ENCODE measurements at regions not wholly inside any gene's neighbourhood (a gene's known extent, or its start where the extent isn't known, plus 50 kb on each side); places are given as distances from the start of the nearest gene placed in this dataset.
A peak's percentile ranks its signal among the peaks of the same experiment; 100 is the strongest.

DNA sequence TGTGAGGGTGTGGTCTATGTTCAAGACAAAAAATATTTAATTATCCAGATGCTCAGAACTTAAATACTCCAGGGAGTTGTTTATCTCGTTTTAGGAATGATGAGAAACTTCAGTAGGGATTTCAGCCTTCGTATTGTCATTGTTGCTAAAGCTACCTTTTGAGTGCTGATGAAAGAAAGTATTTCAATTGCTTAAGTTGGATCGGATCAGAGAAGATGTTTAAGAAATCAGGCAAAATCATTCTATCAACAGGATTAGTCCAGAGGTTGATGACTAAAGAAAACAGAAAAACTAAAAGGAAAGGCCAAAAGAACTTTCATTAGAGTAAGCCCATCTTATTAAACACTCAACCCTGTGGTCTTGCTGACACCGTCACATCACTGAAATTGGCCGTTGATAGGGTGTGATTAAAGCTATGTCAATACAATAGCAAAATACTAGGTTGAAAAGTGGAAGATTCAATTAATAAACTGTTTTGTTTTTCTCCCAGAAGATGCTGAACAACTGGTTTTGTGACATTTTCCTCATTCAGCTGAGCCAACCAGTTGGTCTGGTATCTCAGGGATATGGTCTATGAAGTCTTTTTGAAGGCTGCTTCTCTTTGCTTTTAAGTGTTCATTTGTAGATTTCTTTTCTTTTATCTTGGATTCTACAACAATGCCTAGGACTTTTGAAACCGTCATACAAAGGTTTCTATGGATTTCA is 551.7 kb downstream of the SLC4A3 start:
- no peaks in the 10 kb centered on the region for H3K36me3 ChIP-seq (ENCODE audit: control insufficient read depth, insufficient read depth, low read length)
- H3K9me3 ChIP-seq (replicated peaks; ENCODE audit: control insufficient read depth, low read depth, low read length) = no peaks in the 10 kb centered on the region
- no peak for DNase-seq
- H3K27ac ChIP-seq (ENCODE audit: low read length) = no peak overlapping the region
- H3K27me3 ChIP-seq (ENCODE audit: control insufficient read depth, insufficient read depth, low read length) = no peaks in the 10 kb centered on the region
- H3K4me1 ChIP-seq (ENCODE audit: control insufficient read depth, insufficient read depth, low read length) = no peaks in the 10 kb centered on the region
- H3K4me3 ChIP-seq (ENCODE audit: low read length) = no peak overlapping the region
- no CpG with 5 or more reads among the region's 6 CpGs for WGBS (ENCODE audit: insufficient coverage)

DNA sequence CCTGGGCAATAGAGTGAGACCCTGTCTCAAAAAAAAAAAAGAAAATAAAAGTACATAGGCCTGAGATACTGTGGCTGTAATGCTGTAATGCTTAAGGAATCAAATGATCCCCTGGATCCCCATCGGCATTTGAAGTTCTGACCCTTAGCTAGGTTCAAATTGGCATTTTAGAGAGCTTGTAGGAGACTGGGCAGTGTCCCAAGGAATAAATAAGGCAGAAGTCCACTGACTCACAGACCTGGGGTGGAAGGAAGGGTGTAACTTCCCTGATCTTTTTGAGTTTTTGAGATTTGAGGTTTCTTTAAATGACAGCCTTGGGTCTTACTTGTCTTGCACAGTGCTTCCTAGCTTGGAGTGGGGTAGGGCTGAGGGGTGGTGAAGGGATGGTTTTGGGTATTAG is 553.7 kb downstream of the SLC4A3 start:
- H3K27me3 ChIP-seq (ENCODE audit: control insufficient read depth, insufficient read depth, low read length) = no peaks in the 10 kb centered on the region
- no peak overlapping the region for H3K4me3 ChIP-seq (ENCODE audit: low read length)
- H3K27ac ChIP-seq (ENCODE audit: low read length) = no peak overlapping the region
- H3K4me1 ChIP-seq (ENCODE audit: control insufficient read depth, insufficient read depth, low read length) = no peaks in the 10 kb centered on the region
- H3K9me3 ChIP-seq (replicated peaks; ENCODE audit: control insufficient read depth, low read depth, low read length) = no peaks in the 10 kb centered on the region
- no peak for DNase-seq
- no peaks in the 10 kb centered on the region for H3K36me3 ChIP-seq (ENCODE audit: control insufficient read depth, insufficient read depth, low read length)
- WGBS (ENCODE audit: insufficient coverage) = 100% methylated on average over 1 of the region's 1 CpG

- Histone ChIP-seq H3K27ac (ENCODE audit: low read length) (no peak overlapping the region), H3K4me1 (ENCODE audit: control insufficient read depth, insufficient read depth, low read length) (no peaks in the 10 kb centered on the region), H3K9me3 (replicated peaks; ENCODE audit: control insufficient read depth, low read depth, low read length) (no peaks in the 10 kb centered on the region), H3K36me3 (ENCODE audit: control insufficient read depth, insufficient read depth, low read length) (no peaks in the 10 kb centered on the region), H3K27me3 (ENCODE audit: control insufficient read depth, insufficient read depth, low read length) (no peaks in the 10 kb centered on the region), H3K4me3 (ENCODE audit: low read length) (no peak overlapping the region)
- 25% methylated on average over 1 of the region's 3 CpGs for WGBS (ENCODE audit: insufficient coverage)
- no peak for DNase-seq
Measured at GRCh38 chr2:220182790-220183189, 555.4 kb downstream of the SLC4A3 start.

DNA sequence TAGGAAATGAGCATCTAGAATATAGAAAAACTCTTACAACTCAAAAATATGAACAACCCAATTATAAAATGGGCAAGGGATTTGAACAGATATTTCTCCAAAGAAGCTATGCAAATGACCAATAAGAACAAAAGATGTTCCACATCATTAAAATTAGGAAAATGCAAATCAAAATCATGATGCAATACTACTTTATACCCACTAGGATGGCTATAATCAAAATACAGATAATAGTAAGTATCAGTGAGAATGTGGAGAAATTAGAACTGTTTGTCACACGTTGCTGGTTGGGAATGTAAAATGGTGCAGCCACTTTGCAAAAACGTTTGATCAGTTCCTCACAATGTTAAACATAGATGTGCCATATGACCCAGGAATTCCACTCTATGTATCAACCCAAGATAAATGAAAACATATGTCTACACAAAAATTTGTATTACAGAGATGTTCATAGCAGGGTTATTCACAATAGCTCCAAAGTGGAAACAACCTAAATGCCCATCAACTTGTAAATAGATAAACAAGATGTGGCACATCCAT is 558.4 kb downstream of the SLC4A3 start:
- H3K9me3 ChIP-seq (replicated peaks; ENCODE audit: control insufficient read depth, low read depth, low read length) = no peaks in the 10 kb centered on the region
- WGBS (ENCODE audit: insufficient coverage) = no CpG with 5 or more reads among the region's 2 CpGs
- H3K27me3 ChIP-seq (ENCODE audit: control insufficient read depth, insufficient read depth, low read length) = no peaks in the 10 kb centered on the region
- DNase-seq = no peak
- H3K4me1 ChIP-seq (ENCODE audit: control insufficient read depth, insufficient read depth, low read length) = no peaks in the 10 kb centered on the region
- H3K27ac ChIP-seq (ENCODE audit: low read length) = no peak overlapping the region
- H3K36me3 ChIP-seq (ENCODE audit: control insufficient read depth, insufficient read depth, low read length) = no peaks in the 10 kb centered on the region
- no peak overlapping the region for H3K4me3 ChIP-seq (ENCODE audit: low read length)

- no peak for DNase-seq
- Histone ChIP-seq H3K27ac (ENCODE audit: low read length) (no peak overlapping the region), H3K9me3 (replicated peaks; ENCODE audit: control insufficient read depth, low read depth, low read length) (peaks cover 9% of the 10 kb centered on the region), H3K27me3 (ENCODE audit: control insufficient read depth, insufficient read depth, low read length) (no peaks in the 10 kb centered on the region), H3K4me1 (ENCODE audit: control insufficient read depth, insufficient read depth, low read length) (no peaks in the 10 kb centered on the region), H3K36me3 (ENCODE audit: control insufficient read depth, insufficient read depth, low read length) (no peaks in the 10 kb centered on the region), H3K4me3 (ENCODE audit: low read length) (no peak overlapping the region)
- 78% methylated on average over 2 of the region's 2 CpGs for WGBS (ENCODE audit: insufficient coverage)
Measured at GRCh38 chr2:220188031-220188430, 560.6 kb downstream of the SLC4A3 start.

DNA sequence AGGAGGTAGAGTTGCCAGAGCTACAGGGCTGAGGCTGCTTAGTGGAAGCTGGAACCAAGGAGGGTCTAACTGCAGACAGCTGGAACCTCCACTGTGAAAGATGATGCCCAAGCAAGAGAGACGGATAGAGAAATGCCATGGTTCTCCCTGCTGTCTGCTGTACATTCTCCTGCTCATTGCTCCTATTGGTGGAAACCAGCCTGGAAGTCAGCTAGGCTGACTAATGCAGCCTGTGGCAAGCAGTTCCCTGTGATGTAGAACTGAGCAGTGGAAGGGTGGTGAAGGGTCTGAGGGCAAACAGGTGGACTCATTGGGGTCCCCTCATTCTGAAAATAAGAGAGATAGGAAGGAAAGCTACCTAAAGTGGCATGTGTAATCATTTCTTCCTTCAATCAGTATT is 563.6 kb downstream of the SLC4A3 start:
- H3K4me3 ChIP-seq (ENCODE audit: low read length) = no peak overlapping the region
- 0% methylated on average over 1 of the region's 1 CpG for WGBS (ENCODE audit: insufficient coverage)

GRCh38 chr2:220191737-220192136 is 564.3 kb downstream of the SLC4A3 start:
- Histone ChIP-seq H3K4me1 (ENCODE audit: control insufficient read depth, insufficient read depth, low read length) (no peaks in the 10 kb centered on the region), H3K27ac (ENCODE audit: low read length) (no peak overlapping the region), H3K36me3 (ENCODE audit: control insufficient read depth, insufficient read depth, low read length) (no peaks in the 10 kb centered on the region), H3K9me3 (replicated peaks; ENCODE audit: control insufficient read depth, low read depth, low read length) (peaks cover 9% of the 10 kb centered on the region), H3K4me3 (ENCODE audit: low read length) (no peak overlapping the region), H3K27me3 (ENCODE audit: control insufficient read depth, insufficient read depth, low read length) (no peaks in the 10 kb centered on the region)
- no peak for DNase-seq
- WGBS (ENCODE audit: insufficient coverage) = 90% methylated on average over 5 of the region's 5 CpGs

More for the DNA sequence above, 563.6 kb downstream of the SLC4A3 start:
- DNase-seq = no peak
- no peaks in the 10 kb centered on the region for H3K4me1 ChIP-seq (ENCODE audit: control insufficient read depth, insufficient read depth, low read length)
- H3K36me3 ChIP-seq (ENCODE audit: control insufficient read depth, insufficient read depth, low read length) = no peaks in the 10 kb centered on the region
- no peaks in the 10 kb centered on the region for H3K27me3 ChIP-seq (ENCODE audit: control insufficient read depth, insufficient read depth, low read length)
- H3K27ac ChIP-seq (ENCODE audit: low read length) = no peak overlapping the region
- peaks cover 9% of the 10 kb centered on the region for H3K9me3 ChIP-seq (replicated peaks; ENCODE audit: control insufficient read depth, low read depth, low read length)

DNA sequence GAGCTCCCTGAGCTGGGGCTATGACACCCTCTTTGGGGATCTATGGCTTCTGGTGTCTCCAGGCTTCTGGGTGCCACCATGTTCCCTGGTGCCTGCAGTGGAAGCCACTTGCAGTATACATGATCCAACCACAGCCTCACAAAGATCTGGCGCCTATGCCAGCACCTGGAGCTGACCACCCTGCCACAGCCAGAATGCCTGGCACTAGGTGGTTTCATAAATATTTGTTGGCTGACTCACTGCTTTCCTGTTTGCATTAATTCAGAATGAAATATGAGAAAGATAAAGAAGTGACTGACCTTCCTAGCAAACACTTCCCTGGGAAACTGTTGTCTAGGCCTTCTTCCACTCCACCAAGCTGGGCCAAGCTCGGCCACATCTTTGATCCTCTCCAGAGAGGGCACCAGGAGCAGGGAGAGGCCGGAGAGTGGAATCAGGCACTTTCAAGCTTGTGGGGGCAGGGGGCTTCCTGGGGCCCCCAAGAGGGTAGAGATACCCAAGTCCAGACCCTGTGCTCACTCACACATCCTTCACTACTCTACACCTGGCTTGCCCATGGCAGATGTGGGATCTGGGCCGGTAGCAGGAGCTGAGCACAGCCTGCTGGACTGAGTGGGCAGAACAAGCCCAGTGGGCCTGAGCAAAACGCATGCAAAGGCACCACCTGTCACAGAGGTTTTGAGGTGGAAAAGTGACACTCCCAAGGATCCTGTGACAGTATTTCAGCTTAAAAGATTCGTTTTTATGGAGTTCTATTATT is 565.7 kb downstream of the SLC4A3 start:
- 67% methylated on average over 2 of the region's 6 CpGs for WGBS (ENCODE audit: insufficient coverage)
- no peaks in the 10 kb centered on the region for H3K4me1 ChIP-seq (ENCODE audit: control insufficient read depth, insufficient read depth, low read length)
- H3K36me3 ChIP-seq (ENCODE audit: control insufficient read depth, insufficient read depth, low read length) = no peaks in the 10 kb centered on the region
- DNase-seq = no peak
- peaks cover 9% of the 10 kb centered on the region for H3K9me3 ChIP-seq (replicated peaks; ENCODE audit: control insufficient read depth, low read depth, low read length)
- no peaks in the 10 kb centered on the region for H3K27me3 ChIP-seq (ENCODE audit: control insufficient read depth, insufficient read depth, low read length)
- no peak overlapping the region for H3K27ac ChIP-seq (ENCODE audit: low read length)
- H3K4me3 ChIP-seq (ENCODE audit: low read length) = no peak overlapping the region

GRCh38 chr2:220194630-220195584 is 567.5 kb downstream of the SLC4A3 start:
- Histone ChIP-seq H3K9me3 (replicated peaks; ENCODE audit: control insufficient read depth, low read depth, low read length) (peaks cover 9% of the 10 kb centered on the region), H3K27ac (ENCODE audit: low read length) (no peak overlapping the region), H3K4me3 (ENCODE audit: low read length) (no peak overlapping the region), H3K4me1 (ENCODE audit: control insufficient read depth, insufficient read depth, low read length) (peaks cover 5% of the 10 kb centered on the region), H3K27me3 (ENCODE audit: control insufficient read depth, insufficient read depth, low read length) (no peaks in the 10 kb centered on the region), H3K36me3 (ENCODE audit: control insufficient read depth, insufficient read depth, low read length) (no peaks in the 10 kb centered on the region)
- WGBS (ENCODE audit: insufficient coverage) = 88% methylated on average over 4 of the region's 10 CpGs
- no peak for DNase-seq

DNA sequence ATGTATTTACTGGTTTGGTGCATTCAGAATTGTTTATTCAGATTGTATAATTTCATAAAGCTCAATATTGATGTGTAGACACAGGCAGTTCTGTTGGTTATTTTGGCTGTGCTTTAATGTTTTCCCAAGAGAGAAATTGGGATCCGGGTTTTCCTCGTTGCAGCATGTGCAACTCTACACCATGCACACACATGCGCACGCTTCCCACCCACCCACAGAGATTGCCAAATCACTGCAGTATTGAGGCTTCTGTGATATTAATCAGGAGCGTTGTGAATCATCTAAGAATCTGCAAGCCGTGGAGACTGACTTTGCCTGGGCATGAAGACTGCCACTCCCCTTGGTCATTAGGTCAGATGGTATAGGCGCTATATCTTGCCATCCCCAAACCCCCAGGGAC is 571.5 kb downstream of the SLC4A3 start:
- no peaks in the 10 kb centered on the region for H3K27me3 ChIP-seq (ENCODE audit: control insufficient read depth, insufficient read depth, low read length)
- no peak overlapping the region for H3K4me3 ChIP-seq (ENCODE audit: low read length)
- no peaks in the 10 kb centered on the region for H3K36me3 ChIP-seq (ENCODE audit: control insufficient read depth, insufficient read depth, low read length)
- WGBS (ENCODE audit: insufficient coverage) = no CpG with 5 or more reads among the region's 7 CpGs
- H3K27ac ChIP-seq (ENCODE audit: low read length) = no peak overlapping the region
- H3K4me1 ChIP-seq (ENCODE audit: control insufficient read depth, insufficient read depth, low read length) = peaks cover 5% of the 10 kb centered on the region
- peak; percentile 84 for DNase-seq
- peaks cover 2% of the 10 kb centered on the region for H3K9me3 ChIP-seq (replicated peaks; ENCODE audit: control insufficient read depth, low read depth, low read length)

All from muscle of leg (tissue), 3 donors.